ENCODE measurements at regions not wholly inside any gene's neighbourhood (a gene's known extent, or its start where the extent isn't known, plus 50 kb on each side); places are given as distances from the start of the nearest gene placed in this dataset.

DNA sequence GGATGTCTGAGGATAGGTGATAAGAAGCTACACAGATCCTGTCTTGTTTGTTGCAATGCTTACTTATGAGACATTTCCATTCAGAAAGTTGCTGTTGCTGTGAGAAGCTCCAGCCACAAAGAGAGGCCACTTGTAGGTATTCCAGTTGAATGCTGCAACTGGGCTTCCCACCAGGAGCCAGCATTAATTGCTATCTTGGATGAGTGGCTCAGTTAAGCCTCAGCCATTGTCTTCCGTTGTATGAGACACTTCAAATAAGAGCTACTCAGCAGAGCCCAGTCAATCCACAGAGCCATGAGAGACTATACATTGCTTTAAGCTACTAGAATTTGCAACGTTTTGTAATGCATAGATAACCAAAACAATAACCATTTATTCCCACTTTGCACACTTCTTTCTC lies 104.3 kb upstream of the ARRDC3 start:
- TF ChIP-seq, protein P1, sequence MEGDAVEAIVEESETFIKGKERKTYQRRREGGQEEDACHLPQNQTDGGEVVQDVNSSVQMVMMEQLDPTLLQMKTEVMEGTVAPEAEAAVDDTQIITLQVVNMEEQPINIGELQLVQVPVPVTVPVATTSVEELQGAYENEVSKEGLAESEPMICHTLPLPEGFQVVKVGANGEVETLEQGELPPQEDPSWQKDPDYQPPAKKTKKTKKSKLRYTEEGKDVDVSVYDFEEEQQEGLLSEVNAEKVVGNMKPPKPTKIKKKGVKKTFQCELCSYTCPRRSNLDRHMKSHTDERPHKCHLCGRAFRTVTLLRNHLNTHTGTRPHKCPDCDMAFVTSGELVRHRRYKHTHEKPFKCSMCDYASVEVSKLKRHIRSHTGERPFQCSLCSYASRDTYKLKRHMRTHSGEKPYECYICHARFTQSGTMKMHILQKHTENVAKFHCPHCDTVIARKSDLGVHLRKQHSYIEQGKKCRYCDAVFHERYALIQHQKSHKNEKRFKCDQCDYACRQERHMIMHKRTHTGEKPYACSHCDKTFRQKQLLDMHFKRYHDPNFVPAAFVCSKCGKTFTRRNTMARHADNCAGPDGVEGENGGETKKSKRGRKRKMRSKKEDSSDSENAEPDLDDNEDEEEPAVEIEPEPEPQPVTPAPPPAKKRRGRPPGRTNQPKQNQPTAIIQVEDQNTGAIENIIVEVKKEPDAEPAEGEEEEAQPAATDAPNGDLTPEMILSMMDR (conservative IDR thresholded peaks at IDR 0.05; ENCODE audit: low read depth in 2 of 2) = no peak
- TF ChIP-seq EZH2 (IDR thresholded peaks at IDR 0.05; ENCODE audit: low read depth, unreplicated experiment) (no peak), EZH2phosphoT487 (IDR thresholded peaks at IDR 0.05; ENCODE audit: unreplicated experiment) (no peak), POLR2AphosphoS5 (IDR thresholded peaks at IDR 0.05; ENCODE audit: low read depth) (no peak), ZNF331 (CRISPR knock-in tag; IDR thresholded peaks at IDR 0.05; ENCODE audit: low read depth) (no peak), ZNF114 (CRISPR knock-in tag; IDR thresholded peaks at IDR 0.05) (no peak), STAT1 (IDR thresholded peaks at IDR 0.05; ENCODE audit: unreplicated experiment) (no peak), JUNB (IDR thresholded peaks at IDR 0.05; ENCODE audit: unreplicated experiment) (no peak), CREB1 (CRISPR knock-in tag; IDR thresholded peaks at IDR 0.05; ENCODE audit: low read depth) (no peak)
- TF ChIP-seq, protein P2, sequence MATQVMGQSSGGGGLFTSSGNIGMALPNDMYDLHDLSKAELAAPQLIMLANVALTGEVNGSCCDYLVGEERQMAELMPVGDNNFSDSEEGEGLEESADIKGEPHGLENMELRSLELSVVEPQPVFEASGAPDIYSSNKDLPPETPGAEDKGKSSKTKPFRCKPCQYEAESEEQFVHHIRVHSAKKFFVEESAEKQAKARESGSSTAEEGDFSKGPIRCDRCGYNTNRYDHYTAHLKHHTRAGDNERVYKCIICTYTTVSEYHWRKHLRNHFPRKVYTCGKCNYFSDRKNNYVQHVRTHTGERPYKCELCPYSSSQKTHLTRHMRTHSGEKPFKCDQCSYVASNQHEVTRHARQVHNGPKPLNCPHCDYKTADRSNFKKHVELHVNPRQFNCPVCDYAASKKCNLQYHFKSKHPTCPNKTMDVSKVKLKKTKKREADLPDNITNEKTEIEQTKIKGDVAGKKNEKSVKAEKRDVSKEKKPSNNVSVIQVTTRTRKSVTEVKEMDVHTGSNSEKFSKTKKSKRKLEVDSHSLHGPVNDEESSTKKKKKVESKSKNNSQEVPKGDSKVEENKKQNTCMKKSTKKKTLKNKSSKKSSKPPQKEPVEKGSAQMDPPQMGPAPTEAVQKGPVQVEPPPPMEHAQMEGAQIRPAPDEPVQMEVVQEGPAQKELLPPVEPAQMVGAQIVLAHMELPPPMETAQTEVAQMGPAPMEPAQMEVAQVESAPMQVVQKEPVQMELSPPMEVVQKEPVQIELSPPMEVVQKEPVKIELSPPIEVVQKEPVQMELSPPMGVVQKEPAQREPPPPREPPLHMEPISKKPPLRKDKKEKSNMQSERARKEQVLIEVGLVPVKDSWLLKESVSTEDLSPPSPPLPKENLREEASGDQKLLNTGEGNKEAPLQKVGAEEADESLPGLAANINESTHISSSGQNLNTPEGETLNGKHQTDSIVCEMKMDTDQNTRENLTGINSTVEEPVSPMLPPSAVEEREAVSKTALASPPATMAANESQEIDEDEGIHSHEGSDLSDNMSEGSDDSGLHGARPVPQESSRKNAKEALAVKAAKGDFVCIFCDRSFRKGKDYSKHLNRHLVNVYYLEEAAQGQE (IDR thresholded peaks at IDR 0.05; ENCODE audit: unreplicated experiment) = no peak

Data from GM23338 (cell line).